ENCODE measurements at regions not wholly inside any gene's neighbourhood (a gene's known extent, or its start where the extent isn't known, plus 50 kb on each side); places are given as distances from the start of the nearest gene placed in this dataset.

DNA sequence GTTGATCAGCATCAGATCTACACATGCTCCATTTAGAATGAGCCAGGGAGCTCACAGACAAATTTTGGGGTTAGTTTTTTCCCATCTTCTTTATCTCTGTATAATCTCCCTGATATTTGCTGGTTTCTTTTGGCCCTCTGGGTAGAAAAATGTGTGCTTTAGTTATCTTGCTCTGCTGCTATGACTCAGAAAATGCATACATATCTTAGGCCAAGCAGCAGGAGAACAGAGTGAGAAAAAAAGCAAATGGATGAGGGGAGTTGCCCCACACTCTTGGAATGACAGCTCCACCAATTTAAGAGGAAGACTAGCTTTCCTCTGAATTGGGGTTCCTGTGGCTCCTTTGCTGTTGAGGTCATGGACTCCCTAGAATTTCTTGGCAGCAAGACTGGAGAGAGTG is 331.8 kb downstream of the KCNJ3 start:
- DNase-seq (ENCODE audit: low read depth) = no peak
- in situ Hi-C loops (cut with HindIII; ENCODE audit: low sequenced_read_pairs) = no loop called here
- TF ChIP-seq, protein P1, sequence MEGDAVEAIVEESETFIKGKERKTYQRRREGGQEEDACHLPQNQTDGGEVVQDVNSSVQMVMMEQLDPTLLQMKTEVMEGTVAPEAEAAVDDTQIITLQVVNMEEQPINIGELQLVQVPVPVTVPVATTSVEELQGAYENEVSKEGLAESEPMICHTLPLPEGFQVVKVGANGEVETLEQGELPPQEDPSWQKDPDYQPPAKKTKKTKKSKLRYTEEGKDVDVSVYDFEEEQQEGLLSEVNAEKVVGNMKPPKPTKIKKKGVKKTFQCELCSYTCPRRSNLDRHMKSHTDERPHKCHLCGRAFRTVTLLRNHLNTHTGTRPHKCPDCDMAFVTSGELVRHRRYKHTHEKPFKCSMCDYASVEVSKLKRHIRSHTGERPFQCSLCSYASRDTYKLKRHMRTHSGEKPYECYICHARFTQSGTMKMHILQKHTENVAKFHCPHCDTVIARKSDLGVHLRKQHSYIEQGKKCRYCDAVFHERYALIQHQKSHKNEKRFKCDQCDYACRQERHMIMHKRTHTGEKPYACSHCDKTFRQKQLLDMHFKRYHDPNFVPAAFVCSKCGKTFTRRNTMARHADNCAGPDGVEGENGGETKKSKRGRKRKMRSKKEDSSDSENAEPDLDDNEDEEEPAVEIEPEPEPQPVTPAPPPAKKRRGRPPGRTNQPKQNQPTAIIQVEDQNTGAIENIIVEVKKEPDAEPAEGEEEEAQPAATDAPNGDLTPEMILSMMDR (IDR thresholded peaks at IDR 0.05; ENCODE audit: low read depth, low read length, missing control alignments) = no peak
- no peak overlapping the region for H3K4me3 ChIP-seq (ENCODE audit: low read depth, low read length)

DNA sequence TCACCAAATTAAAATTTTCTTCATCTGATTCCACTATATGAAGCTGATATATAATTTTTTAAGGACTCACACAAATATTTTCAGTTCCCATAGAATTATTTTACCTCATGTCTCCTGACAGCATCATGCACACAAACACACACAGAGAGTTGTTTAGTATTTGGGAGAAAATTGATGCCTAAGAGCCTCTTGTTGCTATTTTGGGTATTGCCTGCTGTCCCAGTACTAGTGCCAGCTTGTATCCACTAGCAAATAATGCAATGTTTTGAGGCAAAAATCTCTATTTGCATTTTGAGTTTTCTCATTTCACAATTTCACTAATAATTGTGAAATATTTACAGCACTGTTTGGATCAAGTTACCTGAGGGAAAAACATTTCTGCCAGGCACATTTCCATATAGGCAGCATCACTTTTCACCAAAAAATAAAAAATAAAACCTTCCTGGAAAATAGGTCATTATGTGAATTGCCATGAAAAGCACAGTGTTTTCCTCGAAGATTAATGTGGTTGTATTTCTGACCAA is 328.2 kb downstream of the KCNJ3 start:
- DNase-seq (ENCODE audit: low read depth) = no peak
- H3K4me3 ChIP-seq (ENCODE audit: low read depth, low read length) = no peak overlapping the region
- TF ChIP-seq, protein P1 (IDR thresholded peaks at IDR 0.05; ENCODE audit: low read depth, low read length, missing control alignments) = no peak
- in situ Hi-C loops (cut with HindIII; ENCODE audit: low sequenced_read_pairs) = no loop called here

- DNase-seq (ENCODE audit: low read depth) = no peak
- H3K4me3 ChIP-seq (ENCODE audit: low read depth, low read length) = no peak overlapping the region
- TF ChIP-seq, protein P1 (IDR thresholded peaks at IDR 0.05; ENCODE audit: low read depth, low read length, missing control alignments) = no peak
- in situ Hi-C loops (cut with HindIII; ENCODE audit: low sequenced_read_pairs) = no loop called here
These were observed 325.2 kb downstream of the KCNJ3 start for GRCh38 chr2:155023674-155024073.

GRCh38 chr2:155022531-155022930 is 324.0 kb downstream of the KCNJ3 start:
- in situ Hi-C loops (cut with HindIII; ENCODE audit: low sequenced_read_pairs) = no loop called here
- H3K4me3 ChIP-seq (ENCODE audit: low read depth, low read length) = no peak overlapping the region
- DNase-seq (ENCODE audit: low read depth) = no peak
- TF ChIP-seq, protein P1 (IDR thresholded peaks at IDR 0.05; ENCODE audit: low read depth, low read length, missing control alignments) = no peak

- TF ChIP-seq, protein P1 (IDR thresholded peaks at IDR 0.05; ENCODE audit: low read depth, low read length, missing control alignments) = no peak
- H3K4me3 ChIP-seq (ENCODE audit: low read depth, low read length) = no peak overlapping the region
- no peak for DNase-seq (ENCODE audit: low read depth)
- in situ Hi-C loops (cut with HindIII; ENCODE audit: low sequenced_read_pairs) = no loop called here
These were observed 323.1 kb downstream of the KCNJ3 start for GRCh38 chr2:155021618-155022017.

GRCh38 chr2:155020246-155020645 is 321.8 kb downstream of the KCNJ3 start:
- no peak overlapping the region for H3K4me3 ChIP-seq (ENCODE audit: low read depth, low read length)
- in situ Hi-C loops (cut with HindIII; ENCODE audit: low sequenced_read_pairs) = no loop called here
- no peak for DNase-seq (ENCODE audit: low read depth)
- TF ChIP-seq, protein P1 (IDR thresholded peaks at IDR 0.05; ENCODE audit: low read depth, low read length, missing control alignments) = no peak

GRCh38 chr2:155010925-155011324 is 312.4 kb downstream of the KCNJ3 start:
- no peak for DNase-seq (ENCODE audit: low read depth)
- TF ChIP-seq, protein P1 (IDR thresholded peaks at IDR 0.05; ENCODE audit: low read depth, low read length, missing control alignments) = no peak
- in situ Hi-C loops (cut with HindIII; ENCODE audit: low sequenced_read_pairs) = no loop called here
- H3K4me3 ChIP-seq (ENCODE audit: low read depth, low read length) = no peak overlapping the region

All from astrocyte of the cerebellum (primary cell).